H1 (cell line): ENCODE measurements at regions not wholly inside any gene's neighbourhood (a gene's known extent, or its start where the extent isn't known, plus 50 kb on each side); places are given as distances from the start of the nearest gene placed in this dataset.

Experiments used
- KDM1A ChIP-seq: fragments of 200-600, 300-600 bp; sonication (generic); IDR thresholded peaks from 2 replicates; pipeline ENCODE4 v1.7.1; 2016; ENCODE audit warnings: mild to moderate bottlenecking, low read length, borderline replicate concordance
- MAFK ChIP-seq: IDR thresholded peaks from 2 replicates; pipeline ENCODE4 v1.6.1; 2012; ENCODE audit warnings: low read depth, mild to moderate bottlenecking, improper control_type of control experiment, low read length
- RFX5 ChIP-seq: IDR thresholded peaks from 2 replicates; pipeline ENCODE4 v1.6.1; 2011; ENCODE audit warnings: low read depth, low read length, improper control_type of control experiment, borderline replicate concordance
- SIN3A ChIP-seq, 2 experiments: IDR thresholded peaks in 1 of 2; conservative IDR thresholded peaks in 1 of 2; 2 replicates each; pipeline ENCODE4 v1.6.1; 2011 to 2012; ENCODE audit warnings: low read length in 2 of 2, improper control_type of control experiment in 1 of 2, low read depth in 1 of 2, mild to moderate bottlenecking in 1 of 2
- TF ChIP-seq, protein P1 (sequence below): fragments of 300-600 bp; sonication (generic); IDR thresholded peaks from 2 replicates; pipeline ENCODE4 v1.7.1; 2012; ENCODE audit warnings: low read length, moderate library complexity, mild to moderate bottlenecking, inconsistent platforms; ENCODE audit not compliant: insufficient replicate concordance

DNA sequence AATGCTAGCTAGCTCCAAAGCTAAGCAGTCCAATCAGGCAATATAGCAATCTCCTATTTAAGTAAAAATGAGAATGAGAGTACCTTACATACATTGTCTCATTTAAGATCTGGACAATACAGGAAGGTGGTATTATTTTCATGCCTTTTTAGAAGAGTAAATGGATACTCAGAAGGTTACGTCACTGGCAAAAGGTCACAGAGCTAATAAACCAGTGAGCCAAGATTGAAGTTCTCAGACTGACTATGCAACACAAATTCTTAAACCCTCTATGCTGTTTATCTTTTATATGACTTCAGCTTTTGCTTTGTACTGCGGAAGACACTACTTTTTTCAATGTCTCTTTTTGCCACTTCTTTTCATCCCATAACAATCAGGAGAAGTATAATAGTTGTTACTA lies 135.2 kb upstream of the PRL start (continued):
- TF ChIP-seq, protein P1, sequence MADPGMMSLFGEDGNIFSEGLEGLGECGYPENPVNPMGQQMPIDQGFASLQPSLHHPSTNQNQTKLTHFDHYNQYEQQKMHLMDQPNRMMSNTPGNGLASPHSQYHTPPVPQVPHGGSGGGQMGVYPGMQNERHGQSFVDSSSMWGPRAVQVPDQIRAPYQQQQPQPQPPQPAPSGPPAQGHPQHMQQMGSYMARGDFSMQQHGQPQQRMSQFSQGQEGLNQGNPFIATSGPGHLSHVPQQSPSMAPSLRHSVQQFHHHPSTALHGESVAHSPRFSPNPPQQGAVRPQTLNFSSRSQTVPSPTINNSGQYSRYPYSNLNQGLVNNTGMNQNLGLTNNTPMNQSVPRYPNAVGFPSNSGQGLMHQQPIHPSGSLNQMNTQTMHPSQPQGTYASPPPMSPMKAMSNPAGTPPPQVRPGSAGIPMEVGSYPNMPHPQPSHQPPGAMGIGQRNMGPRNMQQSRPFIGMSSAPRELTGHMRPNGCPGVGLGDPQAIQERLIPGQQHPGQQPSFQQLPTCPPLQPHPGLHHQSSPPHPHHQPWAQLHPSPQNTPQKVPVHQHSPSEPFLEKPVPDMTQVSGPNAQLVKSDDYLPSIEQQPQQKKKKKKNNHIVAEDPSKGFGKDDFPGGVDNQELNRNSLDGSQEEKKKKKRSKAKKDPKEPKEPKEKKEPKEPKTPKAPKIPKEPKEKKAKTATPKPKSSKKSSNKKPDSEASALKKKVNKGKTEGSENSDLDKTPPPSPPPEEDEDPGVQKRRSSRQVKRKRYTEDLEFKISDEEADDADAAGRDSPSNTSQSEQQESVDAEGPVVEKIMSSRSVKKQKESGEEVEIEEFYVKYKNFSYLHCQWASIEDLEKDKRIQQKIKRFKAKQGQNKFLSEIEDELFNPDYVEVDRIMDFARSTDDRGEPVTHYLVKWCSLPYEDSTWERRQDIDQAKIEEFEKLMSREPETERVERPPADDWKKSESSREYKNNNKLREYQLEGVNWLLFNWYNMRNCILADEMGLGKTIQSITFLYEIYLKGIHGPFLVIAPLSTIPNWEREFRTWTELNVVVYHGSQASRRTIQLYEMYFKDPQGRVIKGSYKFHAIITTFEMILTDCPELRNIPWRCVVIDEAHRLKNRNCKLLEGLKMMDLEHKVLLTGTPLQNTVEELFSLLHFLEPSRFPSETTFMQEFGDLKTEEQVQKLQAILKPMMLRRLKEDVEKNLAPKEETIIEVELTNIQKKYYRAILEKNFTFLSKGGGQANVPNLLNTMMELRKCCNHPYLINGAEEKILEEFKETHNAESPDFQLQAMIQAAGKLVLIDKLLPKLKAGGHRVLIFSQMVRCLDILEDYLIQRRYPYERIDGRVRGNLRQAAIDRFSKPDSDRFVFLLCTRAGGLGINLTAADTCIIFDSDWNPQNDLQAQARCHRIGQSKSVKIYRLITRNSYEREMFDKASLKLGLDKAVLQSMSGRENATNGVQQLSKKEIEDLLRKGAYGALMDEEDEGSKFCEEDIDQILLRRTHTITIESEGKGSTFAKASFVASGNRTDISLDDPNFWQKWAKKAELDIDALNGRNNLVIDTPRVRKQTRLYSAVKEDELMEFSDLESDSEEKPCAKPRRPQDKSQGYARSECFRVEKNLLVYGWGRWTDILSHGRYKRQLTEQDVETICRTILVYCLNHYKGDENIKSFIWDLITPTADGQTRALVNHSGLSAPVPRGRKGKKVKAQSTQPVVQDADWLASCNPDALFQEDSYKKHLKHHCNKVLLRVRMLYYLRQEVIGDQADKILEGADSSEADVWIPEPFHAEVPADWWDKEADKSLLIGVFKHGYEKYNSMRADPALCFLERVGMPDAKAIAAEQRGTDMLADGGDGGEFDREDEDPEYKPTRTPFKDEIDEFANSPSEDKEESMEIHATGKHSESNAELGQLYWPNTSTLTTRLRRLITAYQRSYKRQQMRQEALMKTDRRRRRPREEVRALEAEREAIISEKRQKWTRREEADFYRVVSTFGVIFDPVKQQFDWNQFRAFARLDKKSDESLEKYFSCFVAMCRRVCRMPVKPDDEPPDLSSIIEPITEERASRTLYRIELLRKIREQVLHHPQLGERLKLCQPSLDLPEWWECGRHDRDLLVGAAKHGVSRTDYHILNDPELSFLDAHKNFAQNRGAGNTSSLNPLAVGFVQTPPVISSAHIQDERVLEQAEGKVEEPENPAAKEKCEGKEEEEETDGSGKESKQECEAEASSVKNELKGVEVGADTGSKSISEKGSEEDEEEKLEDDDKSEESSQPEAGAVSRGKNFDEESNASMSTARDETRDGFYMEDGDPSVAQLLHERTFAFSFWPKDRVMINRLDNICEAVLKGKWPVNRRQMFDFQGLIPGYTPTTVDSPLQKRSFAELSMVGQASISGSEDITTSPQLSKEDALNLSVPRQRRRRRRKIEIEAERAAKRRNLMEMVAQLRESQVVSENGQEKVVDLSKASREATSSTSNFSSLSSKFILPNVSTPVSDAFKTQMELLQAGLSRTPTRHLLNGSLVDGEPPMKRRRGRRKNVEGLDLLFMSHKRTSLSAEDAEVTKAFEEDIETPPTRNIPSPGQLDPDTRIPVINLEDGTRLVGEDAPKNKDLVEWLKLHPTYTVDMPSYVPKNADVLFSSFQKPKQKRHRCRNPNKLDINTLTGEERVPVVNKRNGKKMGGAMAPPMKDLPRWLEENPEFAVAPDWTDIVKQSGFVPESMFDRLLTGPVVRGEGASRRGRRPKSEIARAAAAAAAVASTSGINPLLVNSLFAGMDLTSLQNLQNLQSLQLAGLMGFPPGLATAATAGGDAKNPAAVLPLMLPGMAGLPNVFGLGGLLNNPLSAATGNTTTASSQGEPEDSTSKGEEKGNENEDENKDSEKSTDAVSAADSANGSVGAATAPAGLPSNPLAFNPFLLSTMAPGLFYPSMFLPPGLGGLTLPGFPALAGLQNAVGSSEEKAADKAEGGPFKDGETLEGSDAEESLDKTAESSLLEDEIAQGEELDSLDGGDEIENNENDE = no peak
- TF ChIP-seq RFX5 = no peak
- TF ChIP-seq MAFK = no peak
- no peak for TF ChIP-seq KDM1A
- TF ChIP-seq SIN3A (conservative IDR thresholded peaks at IDR 0.05 in 1 of 2, IDR thresholded peaks at IDR 0.05 in 1 of 2; ENCODE audit: low read depth in 1 of 2, low read length in 2 of 2) = no peak
